ENCODE measurements at regions not wholly inside any gene's neighbourhood (a gene's known extent, or its start where the extent isn't known, plus 50 kb on each side); places are given as distances from the start of the nearest gene placed in this dataset.

DNA sequence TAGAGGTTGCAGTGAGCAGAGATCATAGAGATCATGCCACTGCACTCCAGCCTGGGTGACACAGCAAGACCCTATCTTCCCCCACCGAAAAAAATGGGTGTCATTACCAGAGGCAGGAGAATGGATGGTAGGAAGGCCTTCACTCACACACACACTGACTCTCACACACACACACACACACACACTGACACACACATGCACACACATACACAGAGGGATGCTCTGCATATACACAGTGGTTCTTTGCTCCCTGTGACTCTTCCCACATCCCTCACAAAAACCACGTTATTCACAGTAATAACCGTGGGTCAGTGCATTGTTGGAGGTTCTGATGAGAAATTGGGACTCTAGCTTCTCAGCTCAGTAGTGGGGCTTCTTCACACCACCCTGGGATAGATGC lies 300.2 kb upstream of the N4BP1 start:
- DNase-seq (ENCODE audit: low spot score in 2 of 2): peak in 1 of 2 donors; percentile 7
- H3K27ac ChIP-seq: no peak overlapping the region
- TF ChIP-seq POLR2A (IDR thresholded peaks at IDR 0.05) (no peak), POLR2AphosphoS5 (IDR thresholded peaks at IDR 0.05) (no peak), EP300 (IDR thresholded peaks at IDR 0.05) (no peak), CTCF (IDR thresholded peaks at IDR 0.05) (no peak)
- H3K9me3 ChIP-seq: no peaks in the 10 kb centered on the region
- 87% methylated on average over 3 of the region's 3 CpGs for WGBS
- no peaks in the 10 kb centered on the region for H3K36me3 ChIP-seq
- no peak overlapping the region for H3K4me3 ChIP-seq
- no peaks in the 10 kb centered on the region for H3K4me1 ChIP-seq
- H3K27me3 ChIP-seq: peaks cover 5% of the 10 kb centered on the region

GRCh38 chr16:48909231-48909630 lies 299.3 kb upstream of the N4BP1 start:
- DNase-seq (ENCODE audit: low spot score in 2 of 2): peak in 1 of 2 donors; percentile 62
- H3K4me3 ChIP-seq: no peak overlapping the region
- H3K27me3 ChIP-seq: peaks cover 5% of the 10 kb centered on the region
- no peaks in the 10 kb centered on the region for H3K36me3 ChIP-seq
- no peaks in the 10 kb centered on the region for H3K9me3 ChIP-seq
- H3K4me1 ChIP-seq: no peaks in the 10 kb centered on the region
- WGBS: 80% methylated on average over 5 of the region's 5 CpGs
- TF ChIP-seq CTCF (IDR thresholded peaks at IDR 0.05): no peak
- no peak for TF ChIP-seq POLR2AphosphoS5 (IDR thresholded peaks at IDR 0.05)
- no peak for TF ChIP-seq EP300 (IDR thresholded peaks at IDR 0.05)
- no peak for TF ChIP-seq POLR2A (IDR thresholded peaks at IDR 0.05)
- no peak overlapping the region for H3K27ac ChIP-seq

GRCh38 chr16:48907906-48908634 lies 298.1 kb upstream of the N4BP1 start:
- H3K27ac ChIP-seq: no peak overlapping the region
- H3K27me3 ChIP-seq: peaks cover 6% of the 10 kb centered on the region
- 73% methylated on average over 10 of the region's 10 CpGs for WGBS
- no peaks in the 10 kb centered on the region for H3K9me3 ChIP-seq
- no peak overlapping the region for H3K4me3 ChIP-seq
- peak in 1 of 2 donors; percentile 50 for DNase-seq (ENCODE audit: low spot score in 2 of 2)
- no peaks in the 10 kb centered on the region for H3K4me1 ChIP-seq
- TF ChIP-seq POLR2A (IDR thresholded peaks at IDR 0.05): no peak
- TF ChIP-seq CTCF (IDR thresholded peaks at IDR 0.05): no peak
- no peak for TF ChIP-seq POLR2AphosphoS5 (IDR thresholded peaks at IDR 0.05)
- TF ChIP-seq EP300 (IDR thresholded peaks at IDR 0.05): no peak
- no peaks in the 10 kb centered on the region for H3K36me3 ChIP-seq

DNA sequence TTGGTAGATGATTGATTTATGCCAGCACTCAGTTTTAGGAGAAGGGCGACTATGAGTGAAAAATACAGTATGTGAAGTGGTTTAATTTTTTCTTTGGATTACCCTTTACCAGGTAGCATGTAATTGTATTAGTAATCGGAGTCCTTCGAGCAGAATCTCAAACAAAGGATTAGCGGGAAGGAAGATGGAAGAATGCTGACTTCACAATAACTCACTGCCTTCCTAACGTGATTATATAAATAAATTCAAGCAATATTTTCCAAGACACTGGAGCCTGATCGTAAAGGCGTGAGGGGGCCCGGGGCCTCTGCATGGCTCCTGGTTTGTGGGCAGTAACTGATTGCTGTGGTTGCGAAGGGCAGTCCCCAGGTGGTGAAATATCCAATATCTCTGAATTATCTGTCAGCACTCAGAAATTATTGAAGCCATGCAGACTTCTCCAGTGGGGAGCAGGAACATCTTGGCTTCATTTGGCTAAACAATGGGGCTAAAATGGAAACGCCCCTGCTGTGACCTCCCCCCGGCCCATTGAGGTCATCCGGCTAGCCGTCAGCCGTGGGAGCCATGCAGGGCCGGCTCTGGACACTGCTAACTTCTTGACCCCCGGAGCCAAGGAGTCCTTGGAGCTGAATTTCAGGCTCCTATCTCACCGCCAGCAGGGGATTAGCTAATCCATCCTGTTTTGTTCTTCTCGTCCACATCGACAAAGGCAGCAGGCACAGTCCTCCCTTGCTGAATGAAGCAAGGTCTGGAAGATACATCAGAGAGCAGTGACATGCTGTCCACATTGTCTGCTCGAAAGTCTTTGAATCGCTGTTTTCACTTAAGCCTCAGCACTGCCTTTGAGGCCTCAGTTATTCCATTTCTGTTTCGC lies 295.9 kb upstream of the N4BP1 start:
- peak in 1 of 2 donors; percentile 37 for DNase-seq (ENCODE audit: low spot score in 2 of 2)
- Histone ChIP-seq H3K36me3 (no peaks in the 10 kb centered on the region), H3K27me3 (peaks cover 14% of the 10 kb centered on the region), H3K4me1 (no peaks in the 10 kb centered on the region), H3K9me3 (no peaks in the 10 kb centered on the region), H3K4me3 (no peak overlapping the region), H3K27ac (no peak overlapping the region)
- WGBS: 84% methylated on average over 22 of the region's 22 CpGs
- TF ChIP-seq POLR2A (IDR thresholded peaks at IDR 0.05): no peak
- TF ChIP-seq POLR2AphosphoS5 (IDR thresholded peaks at IDR 0.05): no peak
- no peak for TF ChIP-seq EP300 (IDR thresholded peaks at IDR 0.05)

GRCh38 chr16:48904333-48904732 lies 294.4 kb upstream of the N4BP1 start:
- no peaks in the 10 kb centered on the region for H3K9me3 ChIP-seq
- no peak overlapping the region for H3K27ac ChIP-seq
- no peaks in the 10 kb centered on the region for H3K4me1 ChIP-seq
- 73% methylated on average over 5 of the region's 5 CpGs for WGBS
- peak in 1 of 2 donors; percentile 6 for DNase-seq (ENCODE audit: low spot score in 2 of 2)
- peaks cover 14% of the 10 kb centered on the region for H3K27me3 ChIP-seq
- H3K36me3 ChIP-seq: no peaks in the 10 kb centered on the region
- no peak overlapping the region for H3K4me3 ChIP-seq
- TF ChIP-seq POLR2AphosphoS5 (IDR thresholded peaks at IDR 0.05) (no peak), EP300 (IDR thresholded peaks at IDR 0.05) (no peak), POLR2A (IDR thresholded peaks at IDR 0.05) (no peak), CTCF (IDR thresholded peaks at IDR 0.05) (no peak)

Measured in suprapubic skin (tissue), 4 donors.